ENCODE measurements at regions not wholly inside any gene's neighbourhood (a gene's known extent, or its start where the extent isn't known, plus 50 kb on each side); places are given as distances from the start of the nearest gene placed in this dataset.

DNA sequence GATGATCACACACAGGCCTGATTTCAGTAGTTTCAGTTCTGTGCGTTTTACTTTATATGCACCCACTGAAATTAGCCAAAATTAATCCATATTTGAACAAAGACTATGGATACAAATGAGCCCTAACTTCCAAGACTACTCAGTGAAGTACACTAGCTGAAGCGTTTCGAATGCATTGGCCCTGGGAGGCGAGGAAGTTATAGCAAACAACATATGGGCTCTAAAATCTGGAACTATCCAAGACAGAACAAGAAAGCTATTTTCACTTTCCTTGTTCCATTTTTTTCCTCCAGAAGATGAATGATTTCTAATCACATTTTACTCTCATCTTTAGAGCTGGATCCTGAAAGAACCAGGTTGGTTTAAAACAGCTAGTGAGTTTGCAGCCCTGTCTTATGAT, 399.4 kb upstream of the HNRNPA3 start:
- no peak for DNase-seq (ENCODE audit: low spot score)

DNA sequence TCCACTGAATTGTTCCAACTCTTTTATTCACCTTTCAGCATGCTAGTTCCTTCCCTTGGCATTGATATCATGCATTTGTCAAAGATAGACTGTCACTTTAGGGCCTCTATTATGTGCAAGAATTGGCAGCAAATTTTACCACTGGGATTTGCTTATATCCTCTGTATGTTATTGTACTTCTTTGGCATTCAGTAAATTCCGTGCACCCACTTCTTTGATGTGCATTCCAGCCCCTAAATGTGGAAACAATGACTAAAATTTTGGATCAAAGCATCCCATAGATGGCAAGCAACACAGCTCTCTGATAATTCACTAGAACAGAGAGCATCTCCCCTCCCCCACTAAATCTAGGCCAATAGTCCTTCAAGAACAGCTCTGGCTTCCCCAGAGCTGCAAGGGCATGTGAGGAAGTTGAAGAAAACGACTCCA, 399.0 kb upstream of the HNRNPA3 start:
- DNase-seq (ENCODE audit: low spot score) = no peak

DNA sequence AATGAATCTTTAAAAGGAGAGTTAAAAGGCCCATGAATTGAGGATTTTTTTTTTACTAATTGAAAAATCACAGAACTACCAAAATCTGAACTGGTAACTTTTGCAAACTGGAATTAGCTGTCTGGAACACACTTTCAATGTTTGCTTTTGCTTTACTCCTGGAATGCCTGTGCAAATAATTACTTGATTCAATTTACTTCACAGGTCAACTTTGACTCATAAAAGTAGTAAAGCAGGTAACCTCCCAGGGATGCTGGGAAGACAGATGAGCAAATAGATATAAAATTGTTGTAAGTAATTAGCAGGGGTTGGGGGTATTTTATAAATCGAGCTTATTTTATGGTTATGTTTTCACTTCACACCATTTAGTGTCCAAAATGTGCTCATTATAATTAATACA, 398.3 kb upstream of the HNRNPA3 start:
- no peak for DNase-seq (ENCODE audit: low spot score)

DNA sequence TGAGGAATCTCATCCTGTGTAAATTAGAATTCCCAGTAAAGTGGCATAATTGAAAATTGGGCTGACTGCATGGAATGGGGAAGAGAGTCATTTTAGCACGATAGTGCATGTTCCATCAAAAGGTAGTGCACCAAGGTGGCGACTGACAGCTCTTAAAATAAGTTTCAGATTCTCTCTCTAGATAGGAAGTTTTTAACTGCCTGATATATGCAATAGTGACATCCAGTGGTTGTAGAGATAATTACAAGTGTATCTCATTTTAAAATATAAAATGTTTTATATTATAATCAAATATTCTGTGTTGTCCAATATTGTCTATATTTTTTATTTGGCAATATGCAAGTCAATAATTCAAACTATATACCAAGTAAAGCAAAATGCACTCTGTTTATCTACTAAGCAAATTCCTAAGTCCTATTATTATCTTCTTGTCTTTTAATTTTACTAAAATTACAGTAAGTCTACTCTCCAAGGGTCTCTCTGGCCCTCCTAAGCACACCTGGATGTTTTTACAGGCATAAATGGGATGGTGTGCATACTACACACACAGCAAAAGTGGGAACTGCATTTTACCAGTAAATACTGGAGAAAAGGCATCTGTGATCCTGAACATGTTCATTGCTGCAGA, 397.7 kb upstream of the HNRNPA3 start:
- DNase-seq (ENCODE audit: low spot score) = peak; percentile 17

DNA sequence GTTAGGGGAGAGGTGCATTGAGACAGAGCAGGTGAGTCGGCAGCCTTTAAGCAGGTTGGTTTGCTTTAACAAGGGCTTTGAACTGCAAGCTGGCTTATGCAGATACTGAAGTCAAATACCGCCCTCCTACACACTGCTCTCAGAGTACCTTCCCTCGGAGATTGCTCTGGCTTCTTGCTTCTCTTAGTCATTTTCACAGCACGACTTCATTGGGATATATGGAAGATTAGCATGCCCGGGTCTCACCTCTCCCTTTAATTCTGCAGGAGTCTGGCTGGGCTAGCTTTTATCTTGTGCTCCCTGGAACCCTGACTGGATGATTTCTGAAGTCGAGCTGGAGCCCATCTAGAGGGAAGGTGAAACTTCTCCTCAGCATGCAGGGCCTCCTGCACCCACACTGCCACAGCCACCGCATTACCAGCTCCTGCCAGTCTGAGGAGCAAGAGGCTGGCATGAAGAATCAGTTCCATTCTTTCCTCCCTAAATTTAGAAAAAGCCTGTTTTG, 395.5 kb upstream of the HNRNPA3 start:
- DNase-seq (ENCODE audit: low spot score) = no peak

DNA sequence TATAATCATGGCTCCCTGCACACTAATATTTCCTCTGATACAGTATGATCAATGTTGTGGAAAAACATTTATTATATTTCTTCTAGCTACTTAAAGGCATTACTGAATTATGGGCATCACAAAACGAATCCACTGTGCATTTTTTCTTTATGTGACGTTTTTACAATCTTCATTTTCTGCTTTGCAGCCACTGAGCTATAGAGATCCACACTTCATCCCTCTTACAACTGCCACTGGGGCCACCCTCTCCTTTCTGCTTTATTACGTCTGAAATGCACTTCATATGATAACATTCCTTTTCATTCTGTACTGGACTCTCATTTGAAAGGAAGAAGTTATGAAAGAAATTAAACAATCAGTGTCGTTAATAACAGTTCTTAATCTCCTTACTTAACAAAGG, 394.5 kb upstream of the HNRNPA3 start:
- DNase-seq (ENCODE audit: low spot score) = no peak

DNA sequence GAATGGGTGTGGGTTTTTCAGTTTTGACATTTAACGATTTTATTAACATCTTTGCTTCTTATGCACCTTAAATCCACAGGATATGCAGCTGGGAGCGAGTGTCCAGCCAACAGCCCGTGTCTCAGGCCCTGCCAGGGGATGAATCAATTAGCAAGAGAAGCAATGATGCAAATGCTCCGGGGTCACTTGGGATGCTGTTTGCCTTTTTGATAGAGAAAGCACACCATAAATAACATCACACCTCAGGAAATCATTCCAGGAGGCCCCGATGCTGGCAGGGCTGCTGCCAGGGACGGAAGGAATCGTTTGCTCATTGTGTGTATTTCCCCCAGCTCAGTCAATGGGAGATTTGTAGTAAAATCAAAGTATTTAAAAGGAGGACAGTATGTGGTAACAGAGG, 394.0 kb upstream of the HNRNPA3 start:
- DNase-seq (ENCODE audit: low spot score) = no peak

DNA sequence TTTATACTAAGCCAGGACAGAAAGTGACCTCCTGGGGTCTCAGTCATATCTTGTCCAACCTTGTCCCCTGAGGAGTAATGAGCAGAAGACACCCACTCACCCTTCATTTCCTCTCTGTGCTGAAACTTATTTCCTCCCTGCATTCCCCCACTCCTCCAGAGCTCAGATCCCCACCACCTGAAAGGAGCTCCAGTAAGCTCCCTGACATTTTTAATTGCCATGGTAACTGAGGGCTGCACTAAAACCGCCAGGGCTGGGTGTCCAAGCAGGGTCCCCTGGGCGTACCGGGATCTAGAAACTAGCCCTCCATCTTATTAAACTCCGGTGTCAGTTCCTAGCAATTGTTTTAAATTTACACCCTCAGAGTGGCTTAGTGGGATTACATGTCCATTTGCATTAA, 393.3 kb upstream of the HNRNPA3 start:
- DNase-seq (ENCODE audit: low spot score) = no peak

DNA sequence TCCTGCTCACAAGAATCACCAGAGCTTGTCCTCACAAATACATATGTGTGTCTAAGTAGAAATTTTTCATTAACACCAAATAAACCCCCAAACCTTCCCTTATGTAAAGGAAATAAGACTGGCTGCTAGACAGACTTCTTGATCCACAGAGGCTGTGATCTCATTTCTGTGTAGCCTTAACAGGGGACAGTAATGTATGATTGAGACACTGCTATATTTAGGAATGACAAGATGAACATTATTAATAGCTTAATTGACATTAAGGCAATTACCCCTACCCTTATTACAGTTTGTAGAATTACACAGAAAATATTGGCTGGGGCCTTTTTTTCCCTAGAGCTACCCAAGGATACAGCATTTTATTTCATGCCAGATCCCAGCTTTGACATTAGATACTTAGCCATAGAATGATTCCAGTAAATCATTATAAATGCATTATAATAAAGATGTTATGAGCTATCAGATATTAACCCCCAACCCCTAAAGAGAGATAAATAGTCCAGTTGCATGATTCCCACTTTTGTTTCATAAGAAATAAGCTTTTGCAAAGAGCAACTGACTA, 392.1 kb upstream of the HNRNPA3 start:
- DNase-seq (ENCODE audit: low spot score) = no peak

DNA sequence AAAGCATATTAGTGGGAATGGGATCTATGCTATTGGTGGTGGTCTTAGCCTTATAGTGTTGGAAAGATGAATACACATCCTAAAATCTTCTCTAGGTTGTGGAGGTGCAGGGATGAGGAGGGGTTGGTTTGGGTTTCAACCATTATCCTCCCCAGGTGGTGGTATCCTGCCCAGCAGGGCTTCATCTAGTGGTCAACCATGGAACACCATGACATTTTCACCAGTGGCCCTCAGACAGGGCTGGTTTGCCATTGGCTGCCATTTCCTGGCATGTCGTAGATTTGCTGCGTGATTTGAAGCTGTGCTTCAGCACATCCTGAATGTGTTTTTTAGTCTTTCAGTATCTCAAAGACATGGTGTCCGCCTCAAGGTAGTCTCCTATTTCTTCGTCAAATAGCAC, 391.2 kb upstream of the HNRNPA3 start:
- DNase-seq (ENCODE audit: low spot score) = no peak

DNA sequence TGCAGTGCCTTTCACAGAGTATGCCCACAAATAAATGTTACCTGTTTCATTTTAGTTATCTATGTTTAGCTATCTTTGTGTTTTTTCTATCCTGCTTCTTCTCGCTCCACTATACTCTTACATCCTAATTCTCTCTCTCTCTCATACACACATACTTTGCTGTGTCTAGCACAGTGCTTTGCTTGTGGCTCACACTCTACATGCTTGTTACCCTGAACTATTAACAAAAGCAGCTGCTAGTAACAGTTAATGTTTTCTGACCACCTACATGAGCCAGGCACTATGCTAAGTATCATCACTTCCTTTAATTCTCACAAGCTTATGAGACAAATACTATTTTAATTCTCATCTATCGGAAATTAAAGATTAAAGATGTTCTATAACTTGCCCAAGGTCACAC, 390.5 kb upstream of the HNRNPA3 start:
- no peak for DNase-seq (ENCODE audit: low spot score)

DNA sequence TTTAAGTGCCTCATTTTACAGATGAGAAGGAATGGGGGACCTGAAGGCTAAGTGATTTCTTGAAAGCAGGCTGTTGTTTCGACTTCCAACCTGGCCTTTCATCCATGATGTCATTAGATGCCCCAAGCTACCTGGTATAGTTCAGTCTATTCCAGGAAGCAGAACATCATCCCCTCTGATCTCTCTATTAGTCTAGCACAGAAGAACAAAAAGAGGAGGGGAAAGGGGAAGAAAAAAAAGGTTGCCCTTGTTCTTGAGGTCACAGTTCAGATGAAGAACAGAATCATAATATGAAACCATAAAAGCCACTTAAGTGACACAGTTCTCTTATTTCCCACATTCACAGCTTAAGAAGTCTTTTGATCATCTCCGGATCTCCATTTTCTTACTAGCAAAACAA, 386.2 kb upstream of the HNRNPA3 start:
- DNase-seq (ENCODE audit: low spot score) = peak; percentile 33

DNA sequence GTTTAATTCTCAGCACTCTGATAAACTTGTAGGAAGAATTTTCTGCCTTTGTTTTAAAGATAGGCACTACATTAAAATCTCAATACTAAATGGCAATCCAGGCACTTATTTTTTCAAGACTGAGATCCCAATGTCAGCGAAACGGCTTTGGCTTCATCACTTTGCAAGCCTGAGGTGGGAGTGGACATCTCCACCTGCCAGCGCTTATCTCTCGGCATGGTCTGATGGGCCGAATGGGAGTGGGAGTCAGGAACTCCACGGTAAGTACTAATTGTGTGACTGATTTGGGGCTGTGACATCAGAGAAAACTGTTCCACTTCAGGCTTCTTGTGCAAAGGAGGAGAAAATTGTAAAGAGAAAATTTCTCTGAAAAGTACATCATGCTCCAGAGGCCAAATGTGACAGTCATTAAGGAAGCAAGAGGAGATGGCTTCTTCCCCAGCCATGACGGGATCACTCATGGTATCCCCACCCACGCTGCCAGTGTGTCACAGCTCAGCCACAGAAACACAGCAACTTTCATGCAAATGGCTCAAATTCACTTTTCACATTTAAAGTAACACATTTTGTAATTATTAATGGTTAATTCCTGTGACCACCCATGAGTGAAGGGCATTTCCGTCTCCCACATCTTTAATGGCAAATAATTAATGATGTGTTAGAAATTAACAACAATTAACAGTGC, 385.5 kb upstream of the HNRNPA3 start:
- no peak for DNase-seq (ENCODE audit: low spot score)

DNA sequence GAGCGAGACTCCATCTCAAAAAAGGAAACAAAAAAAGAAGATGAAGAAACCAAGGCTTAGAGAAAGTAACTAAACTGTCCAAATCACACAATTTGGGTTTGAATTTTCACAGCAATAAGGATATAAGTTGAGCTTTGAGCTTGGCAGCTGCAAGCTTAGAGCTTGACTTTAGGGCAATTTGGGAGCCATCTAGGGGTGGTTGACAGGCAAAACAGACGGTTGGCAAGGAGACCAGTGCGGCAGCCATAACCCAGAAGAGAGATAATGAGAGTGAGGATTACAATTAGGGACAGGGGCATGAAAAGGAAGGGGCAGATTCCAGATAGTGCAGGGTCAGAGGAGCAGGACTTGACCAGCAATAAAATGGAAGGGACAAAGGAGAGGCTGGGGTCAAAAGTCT, 382.2 kb upstream of the HNRNPA3 start:
- DNase-seq (ENCODE audit: low spot score) = peak; percentile 5

DNA sequence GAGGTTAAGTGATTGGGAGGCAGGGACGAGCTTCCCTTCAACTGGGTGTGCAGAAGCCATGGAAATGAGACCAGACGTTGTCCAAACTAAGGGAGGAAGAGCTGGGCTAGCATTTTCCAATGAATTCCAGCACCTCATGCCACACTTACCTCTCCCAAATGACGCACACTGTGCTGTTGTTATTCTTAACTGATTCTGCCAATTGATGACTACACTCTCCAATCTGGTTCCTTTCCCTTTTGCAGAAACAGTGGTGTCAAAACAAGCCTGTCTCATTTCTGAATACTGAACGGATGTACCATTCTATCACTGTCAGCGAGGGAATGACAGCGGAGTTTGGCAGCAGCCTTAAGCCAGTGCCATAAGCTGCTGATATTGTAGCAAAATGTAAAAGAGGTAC, 380.5 kb upstream of the HNRNPA3 start:
- no peak for DNase-seq (ENCODE audit: low spot score)

DNA sequence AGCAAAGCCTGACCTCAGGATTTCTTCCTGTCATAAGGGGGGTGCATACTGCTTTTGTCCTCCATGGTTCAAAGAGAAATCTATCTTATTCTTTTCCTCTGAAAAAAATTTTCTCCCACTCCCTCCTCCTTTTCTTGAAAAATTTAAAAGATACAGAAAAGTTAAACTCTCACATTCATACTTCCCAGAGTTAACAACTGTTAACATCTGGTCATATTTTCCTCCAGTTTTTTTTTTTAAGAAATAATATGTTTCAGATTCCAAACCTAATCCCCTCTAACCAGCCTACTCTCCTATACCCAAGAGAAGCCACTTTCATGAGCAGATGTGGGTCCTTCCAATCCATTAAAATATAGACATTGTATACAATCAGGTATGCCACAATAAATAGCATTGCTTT, 378.9 kb upstream of the HNRNPA3 start:
- DNase-seq (ENCODE audit: low spot score) = no peak

DNA sequence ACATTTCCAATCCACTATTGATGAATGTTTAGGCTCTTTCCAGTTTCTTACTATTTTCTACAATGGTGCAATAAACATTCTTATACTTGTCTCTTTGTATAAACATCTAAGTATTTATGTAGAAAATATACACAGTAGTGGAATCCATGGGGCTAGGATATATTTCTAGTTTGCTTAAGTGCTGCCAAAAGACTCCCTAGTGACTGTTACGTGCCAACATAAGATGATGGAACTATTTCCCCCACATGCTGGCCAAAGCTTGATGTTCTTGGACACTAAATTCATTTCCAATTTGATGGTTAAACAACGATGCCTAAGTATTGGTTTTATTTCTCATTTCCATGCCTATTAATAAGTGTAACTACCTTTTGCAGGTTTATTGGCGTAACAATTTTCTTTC, 378.4 kb upstream of the HNRNPA3 start:
- no peak for DNase-seq (ENCODE audit: low spot score)

DNA sequence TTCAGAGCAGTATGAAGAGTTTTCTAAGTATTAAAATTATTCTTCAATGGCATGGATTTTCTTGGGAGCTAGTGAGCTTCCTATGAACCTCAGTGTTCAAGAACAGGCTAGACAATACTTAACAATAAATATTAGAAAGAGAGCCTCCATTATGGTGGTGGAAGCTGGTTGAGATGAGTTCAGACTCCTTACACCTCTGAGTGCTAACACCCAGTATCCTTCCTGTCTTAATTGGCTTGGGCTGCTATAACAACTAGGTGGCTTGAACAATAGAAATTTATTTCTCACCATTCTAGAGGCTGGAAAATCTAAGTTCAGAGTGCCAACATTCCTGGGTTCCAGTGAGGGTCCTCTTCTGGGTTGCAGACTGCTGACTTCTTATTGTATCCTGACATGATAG, 369.4 kb upstream of the HNRNPA3 start:
- DNase-seq (ENCODE audit: low spot score) = no peak

DNA sequence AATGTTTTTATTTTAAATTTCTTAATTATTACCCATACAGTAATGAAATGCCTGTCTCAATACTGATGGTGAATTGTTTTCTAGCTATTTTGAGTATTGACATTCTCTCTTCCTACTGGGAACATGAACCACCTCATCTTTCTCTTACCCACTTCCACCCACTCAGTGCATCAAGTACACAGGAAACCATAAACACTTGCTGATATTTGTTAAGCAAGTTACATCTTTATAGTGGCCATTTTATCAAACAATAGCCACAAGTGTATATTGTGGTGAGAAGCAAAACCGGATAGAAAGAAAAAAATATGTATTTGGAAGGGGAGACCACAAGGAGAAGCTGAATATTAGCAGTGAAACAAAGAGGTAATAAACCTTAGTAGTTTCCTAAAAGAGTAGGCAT, 368.1 kb upstream of the HNRNPA3 start:
- DNase-seq (ENCODE audit: low spot score) = no peak

DNA sequence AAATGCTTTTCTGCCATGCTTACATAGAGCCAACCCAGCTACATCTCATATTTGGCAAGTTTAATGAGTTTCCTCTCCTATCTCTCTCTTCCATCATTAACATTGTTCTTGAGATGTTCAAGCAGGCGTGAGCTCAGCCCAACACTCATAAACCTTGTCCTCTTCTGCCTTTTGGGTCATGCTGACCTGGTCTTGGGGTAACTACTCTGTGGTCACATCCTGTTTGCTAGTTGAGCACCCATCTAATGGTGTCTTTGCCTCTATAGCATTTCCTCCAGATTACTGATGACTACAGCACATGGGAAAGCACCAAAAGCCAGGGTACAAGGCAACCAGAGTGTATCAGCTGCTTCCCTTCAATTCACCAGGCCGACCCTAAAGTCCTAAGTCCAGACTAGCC, 366.9 kb upstream of the HNRNPA3 start:
- DNase-seq (ENCODE audit: low spot score) = no peak

DNA sequence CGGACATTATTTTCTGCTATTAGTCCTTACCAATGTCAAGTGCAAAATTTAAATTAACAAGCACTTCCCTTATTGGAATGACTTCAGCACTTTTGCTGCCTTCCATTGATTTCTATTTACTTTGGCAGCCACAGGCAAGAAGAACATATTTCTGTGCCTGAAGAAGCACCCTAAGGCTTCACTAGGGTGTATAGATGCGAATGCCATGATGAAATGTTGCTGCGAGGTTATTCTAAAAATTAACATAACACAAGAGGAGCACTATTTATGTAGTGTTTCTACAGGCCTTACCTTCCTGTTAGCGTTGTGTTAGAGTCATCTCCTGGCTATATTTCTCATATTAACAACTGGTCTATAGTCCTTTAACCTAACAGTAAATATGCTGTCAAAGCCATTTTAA, 365.0 kb upstream of the HNRNPA3 start:
- no peak for DNase-seq (ENCODE audit: low spot score)

DNA sequence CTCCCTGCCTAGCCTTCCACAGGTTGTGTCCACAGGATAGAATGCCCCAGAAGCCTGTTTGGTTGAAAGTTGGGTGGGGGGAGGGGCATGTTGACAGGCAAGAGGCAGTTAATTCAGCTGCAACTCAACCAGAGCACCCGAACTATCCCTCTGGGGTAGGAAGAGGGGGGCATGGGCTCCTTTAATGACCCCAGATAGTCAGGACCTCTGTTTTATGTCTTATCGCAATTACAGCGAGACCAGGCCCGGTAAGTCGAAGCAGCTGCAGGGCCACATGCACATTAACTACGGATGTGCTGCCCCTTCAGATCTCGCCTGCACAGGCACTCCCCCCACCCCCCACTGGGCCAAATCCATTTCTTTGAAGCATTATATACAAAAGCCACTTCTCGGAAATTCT, 363.8 kb upstream of the HNRNPA3 start:
- no peak for DNase-seq (ENCODE audit: low spot score)

DNA sequence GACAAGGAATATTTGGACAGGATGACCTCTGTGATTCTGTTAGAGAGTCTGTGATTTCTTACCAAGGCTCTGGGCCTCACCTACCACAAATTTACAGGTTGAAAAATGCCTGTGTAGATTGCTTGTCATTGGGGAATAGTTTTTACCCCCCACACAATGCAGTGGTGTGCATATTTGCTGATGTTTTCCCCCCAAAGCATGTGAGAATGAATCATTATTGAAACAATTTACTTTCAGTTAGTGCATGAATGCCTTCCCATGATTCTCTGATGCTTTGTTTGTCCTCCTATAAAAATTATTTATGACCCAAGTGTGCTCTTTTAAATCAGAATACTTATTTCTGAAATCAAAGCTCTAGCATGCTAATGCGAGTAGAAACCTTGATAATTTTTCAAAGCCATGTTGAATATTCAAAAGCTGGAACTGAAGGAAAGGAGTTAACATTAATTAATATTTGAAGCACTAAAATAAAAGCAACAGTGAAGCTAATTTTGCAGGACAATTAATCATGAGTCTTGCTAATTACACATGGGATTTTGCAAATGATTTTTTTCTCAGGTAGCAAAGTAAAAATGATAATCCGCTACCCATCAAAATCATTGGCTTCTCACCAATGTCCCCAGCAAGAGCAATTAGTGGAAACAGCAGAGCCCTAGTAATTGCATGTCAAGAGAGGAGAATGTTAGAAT, 361.2 kb upstream of the HNRNPA3 start:
- no peak for DNase-seq (ENCODE audit: low spot score)
